Astrocyte (in vitro differentiated cells and primary cell): ENCODE measurements at regions not wholly inside any gene's neighbourhood (a gene's known extent, or its start where the extent isn't known, plus 50 kb on each side); places are given as distances from the start of the nearest gene placed in this dataset.

Experiments used
- DNase-seq: peaks from one replicate; pipeline ENCODE4 v3.0.0-alpha.2; 2010; ENCODE audit warnings: low read depth
- FAIRE-seq: peaks from 2 replicates; lab custom pipeline; 2011; peaks lifted over from hg19 to GRCh38; lab: Jason Lieb, UNC
- H2AFZ ChIP-seq: 2 replicates; pipeline ENCODE4 v1.6.0; 2012; ENCODE audit warnings: low read depth, low read length, inconsistent platforms
- H3K27ac ChIP-seq: 2 replicates; pipeline ENCODE4 v1.5.1; 2011; ENCODE audit warnings: low read depth, low read length, inconsistent platforms
- H3K27me3 ChIP-seq: 2 replicates; pipeline ENCODE4 v1.6.0; 2011; ENCODE audit warnings: low read length, inconsistent platforms; ENCODE audit not compliant: insufficient read depth
- H3K36me3 ChIP-seq: 2 replicates; pipeline ENCODE4 v1.5.1; 2011; ENCODE audit warnings: low read length, inconsistent platforms; ENCODE audit not compliant: insufficient read depth
- H3K4me1 ChIP-seq: 2 replicates; pipeline ENCODE4 v1.5.1; 2011; ENCODE audit warnings: low read length, inconsistent platforms; ENCODE audit not compliant: insufficient read depth
- H3K4me2 ChIP-seq: 2 replicates; pipeline ENCODE4 v1.6.0; 2012; ENCODE audit warnings: low read length, inconsistent platforms
- H3K4me3 ChIP-seq: 2 replicates; pipeline ENCODE4 v1.5.1; 2011; ENCODE audit warnings: low read depth, mild to moderate bottlenecking, low read length, inconsistent platforms; ENCODE audit not compliant: insufficient read depth
- H3K79me2 ChIP-seq: 2 replicates; pipeline ENCODE4 v1.6.0; 2012; ENCODE audit warnings: mild to moderate bottlenecking, low read length, inconsistent platforms; ENCODE audit not compliant: insufficient read depth
- H3K9ac ChIP-seq: 2 replicates; pipeline ENCODE4 v1.6.0; 2012; ENCODE audit warnings: mild to moderate bottlenecking, low read length, inconsistent platforms
- H3K9me3 ChIP-seq: 2 replicates; pipeline ENCODE4 v1.5.1; 2012; ENCODE audit warnings: low read depth, mild to moderate bottlenecking, low read length, inconsistent platforms; ENCODE audit not compliant: insufficient read depth
- H4K20me1 ChIP-seq: 2 replicates; pipeline ENCODE4 v1.6.0; 2012; ENCODE audit warnings: low read length, inconsistent platforms; ENCODE audit not compliant: insufficient read depth
- H3K27ac Mint-ChIP-seq: one replicate; pipeline ENCODE4 v1.8.0; 2021; ENCODE audit warnings: mild to moderate bottlenecking, mixed read lengths; ENCODE audit not compliant: unreplicated experiment
- H3K27me3 Mint-ChIP-seq: one replicate; pipeline ENCODE4 v1.8.0; 2021; ENCODE audit warnings: low read depth, mixed read lengths; ENCODE audit not compliant: unreplicated experiment
- H3K36me3 Mint-ChIP-seq: one replicate; pipeline ENCODE4 v1.8.0; 2021; ENCODE audit warnings: low read depth, mixed read lengths; ENCODE audit not compliant: unreplicated experiment
- H3K4me1 Mint-ChIP-seq: one replicate; pipeline ENCODE4 v1.8.0; 2021; ENCODE audit warnings: low read depth, mixed read lengths; ENCODE audit not compliant: unreplicated experiment
- H3K4me3 Mint-ChIP-seq: one replicate; pipeline ENCODE4 v1.8.0; 2021; ENCODE audit warnings: mild to moderate bottlenecking, moderate library complexity, mixed read lengths; ENCODE audit not compliant: unreplicated experiment
- H3K9me3 Mint-ChIP-seq: one replicate; pipeline ENCODE4 v1.8.0; 2021; ENCODE audit warnings: mild to moderate bottlenecking, mixed read lengths; ENCODE audit not compliant: unreplicated experiment
- EZH2 ChIP-seq: IDR thresholded peaks from 2 replicates; pipeline ENCODE4 v1.6.1; 2012; ENCODE audit warnings: mild to moderate bottlenecking, low read length, inconsistent platforms; ENCODE audit not compliant: insufficient read depth
- TF ChIP-seq, protein P1 (sequence below): IDR thresholded peaks from 2 replicates; pipeline ENCODE4 v1.5.1; 2011; ENCODE audit warnings: low read depth, mild to moderate bottlenecking, inconsistent platforms, low read length, moderate library complexity; ENCODE audit not compliant: insufficient read depth

DNA sequence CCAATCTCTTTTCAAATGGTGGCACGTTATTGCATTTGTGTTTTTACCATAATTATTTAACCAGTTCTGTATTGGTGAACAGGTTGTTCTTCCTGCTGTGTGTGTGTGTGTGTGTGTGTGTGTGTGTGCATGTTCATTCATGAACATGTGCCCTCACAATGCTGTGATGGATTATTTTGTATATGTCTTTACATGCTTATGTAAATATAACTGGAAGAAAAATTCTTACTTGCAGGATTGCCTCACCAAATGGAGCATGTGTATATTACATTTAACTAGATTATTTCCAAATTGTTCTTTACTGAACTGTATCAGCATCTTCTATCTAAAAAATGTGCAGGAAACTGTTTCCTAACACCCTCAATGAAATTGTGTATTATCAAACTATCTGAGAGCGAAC is 175.2 kb upstream of the ZPLD1 start:
- H2AFZ ChIP-seq, result no peak overlapping the region
- no peaks in the 10 kb centered on the region for H3K36me3 ChIP-seq
- Mint-ChIP-seq H3K4me3 (no peak overlapping the region), H3K9me3 (no peaks in the 10 kb centered on the region), H3K27me3 (no peaks in the 10 kb centered on the region), H3K4me1 (no peaks in the 10 kb centered on the region), H3K27ac (no peak overlapping the region), H3K36me3 (no peaks in the 10 kb centered on the region)
- H3K4me1 ChIP-seq, result no peaks in the 10 kb centered on the region
- no peaks in the 10 kb centered on the region for H3K9me3 ChIP-seq
- no peaks in the 10 kb centered on the region for H3K79me2 ChIP-seq
- DNase-seq, result no peak
- H4K20me1 ChIP-seq, result no peaks in the 10 kb centered on the region
- no peak overlapping the region for H3K4me3 ChIP-seq
- no peak overlapping the region for H3K9ac ChIP-seq
- FAIRE-seq, result no peak
- no peak overlapping the region for H3K4me2 ChIP-seq
- no peak overlapping the region for H3K27ac ChIP-seq
- no peaks in the 10 kb centered on the region for H3K27me3 ChIP-seq
- no peak for TF ChIP-seq EZH2
- TF ChIP-seq, protein P1, sequence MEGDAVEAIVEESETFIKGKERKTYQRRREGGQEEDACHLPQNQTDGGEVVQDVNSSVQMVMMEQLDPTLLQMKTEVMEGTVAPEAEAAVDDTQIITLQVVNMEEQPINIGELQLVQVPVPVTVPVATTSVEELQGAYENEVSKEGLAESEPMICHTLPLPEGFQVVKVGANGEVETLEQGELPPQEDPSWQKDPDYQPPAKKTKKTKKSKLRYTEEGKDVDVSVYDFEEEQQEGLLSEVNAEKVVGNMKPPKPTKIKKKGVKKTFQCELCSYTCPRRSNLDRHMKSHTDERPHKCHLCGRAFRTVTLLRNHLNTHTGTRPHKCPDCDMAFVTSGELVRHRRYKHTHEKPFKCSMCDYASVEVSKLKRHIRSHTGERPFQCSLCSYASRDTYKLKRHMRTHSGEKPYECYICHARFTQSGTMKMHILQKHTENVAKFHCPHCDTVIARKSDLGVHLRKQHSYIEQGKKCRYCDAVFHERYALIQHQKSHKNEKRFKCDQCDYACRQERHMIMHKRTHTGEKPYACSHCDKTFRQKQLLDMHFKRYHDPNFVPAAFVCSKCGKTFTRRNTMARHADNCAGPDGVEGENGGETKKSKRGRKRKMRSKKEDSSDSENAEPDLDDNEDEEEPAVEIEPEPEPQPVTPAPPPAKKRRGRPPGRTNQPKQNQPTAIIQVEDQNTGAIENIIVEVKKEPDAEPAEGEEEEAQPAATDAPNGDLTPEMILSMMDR, result no peak

DNA sequence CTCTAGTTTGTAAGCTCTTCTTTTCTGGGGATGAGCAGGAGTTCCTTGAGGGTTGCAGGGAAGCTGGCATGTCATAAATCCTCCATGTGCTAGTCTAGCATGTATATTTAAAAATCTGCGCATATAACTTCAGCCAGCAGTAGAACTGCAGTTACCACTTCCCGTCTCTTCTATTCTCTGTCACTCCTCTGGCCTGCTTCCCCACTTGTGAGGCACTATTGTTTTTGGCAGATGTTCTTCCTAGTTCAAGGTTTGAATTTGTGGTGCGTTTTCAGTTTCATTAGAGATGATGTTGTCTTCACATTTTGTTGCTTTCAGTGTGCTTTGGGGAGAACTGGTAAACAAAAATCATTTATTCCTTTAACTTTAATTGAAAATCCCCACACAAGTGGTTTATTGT is 169.1 kb upstream of the ZPLD1 start:
- H3K4me2 ChIP-seq, result no peak overlapping the region
- H3K36me3 ChIP-seq, result no peaks in the 10 kb centered on the region
- DNase-seq (no peak), FAIRE-seq (no peak)
- H4K20me1 ChIP-seq, result no peaks in the 10 kb centered on the region
- H3K9ac ChIP-seq, result no peak overlapping the region
- H3K4me1 ChIP-seq, result no peaks in the 10 kb centered on the region
- no peak overlapping the region for H2AFZ ChIP-seq
- no peaks in the 10 kb centered on the region for H3K9me3 ChIP-seq
- Mint-ChIP-seq H3K27me3 (no peaks in the 10 kb centered on the region), H3K4me3 (no peak overlapping the region), H3K27ac (no peak overlapping the region), H3K36me3 (no peaks in the 10 kb centered on the region), H3K4me1 (no peaks in the 10 kb centered on the region), H3K9me3 (no peaks in the 10 kb centered on the region)
- no peaks in the 10 kb centered on the region for H3K27me3 ChIP-seq
- no peak overlapping the region for H3K4me3 ChIP-seq
- TF ChIP-seq EZH2, result no peak
- TF ChIP-seq, protein P1, result no peak
- no peak overlapping the region for H3K27ac ChIP-seq
- H3K79me2 ChIP-seq, result no peaks in the 10 kb centered on the region

GRCh38 chr3:102269406-102269805 is 165.4 kb upstream of the ZPLD1 start:
- FAIRE-seq, result no peak
- H3K27ac ChIP-seq, result no peak overlapping the region

More at GRCh38 chr3:102269406-102269805, 165.4 kb upstream of the ZPLD1 start:
- no peak overlapping the region for H3K27ac Mint-ChIP-seq
- TF ChIP-seq, protein P1, result no peak
- no peak for TF ChIP-seq EZH2
- no peaks in the 10 kb centered on the region for H4K20me1 ChIP-seq
- no peaks in the 10 kb centered on the region for H3K27me3 ChIP-seq
- no peaks in the 10 kb centered on the region for H3K9me3 ChIP-seq
- H3K4me1 Mint-ChIP-seq, result no peaks in the 10 kb centered on the region
- H3K4me3 ChIP-seq, result no peak overlapping the region
- no peaks in the 10 kb centered on the region for H3K79me2 ChIP-seq
- H3K4me2 ChIP-seq, result no peak overlapping the region
- no peak overlapping the region for H3K4me3 Mint-ChIP-seq
- no peaks in the 10 kb centered on the region for H3K9me3 Mint-ChIP-seq
- no peaks in the 10 kb centered on the region for H3K36me3 ChIP-seq
- H3K9ac ChIP-seq, result no peak overlapping the region
- DNase-seq, result no peak
- no peaks in the 10 kb centered on the region for H3K27me3 Mint-ChIP-seq
- H3K36me3 Mint-ChIP-seq, result no peaks in the 10 kb centered on the region
- H2AFZ ChIP-seq, result no peak overlapping the region
- no peaks in the 10 kb centered on the region for H3K4me1 ChIP-seq
